HG02571 (cell line): ENCODE measurements at regions not wholly inside any gene's neighbourhood (a gene's known extent, or its start where the extent isn't known, plus 50 kb on each side); places are given as distances from the start of the nearest gene placed in this dataset.
"Not testable (repeated sequence)": the region's sequence is repeated elsewhere in the genome, so short reads cannot be mapped to it uniquely, and the experiment has no call there.

Source experiments
- ATAC-seq: cut with Tn5 transposase; IDR thresholded peaks from one replicate; pipeline ENCODE4 v1.9.1; 2021; ENCODE audit warnings: mild to moderate bottlenecking, moderate library complexity; ENCODE audit not compliant: unreplicated experiment

GRCh38 chr1:199804526-199804925, 223.0 kb upstream of the NR5A2 start:
- ATAC-seq = no peak

- ATAC-seq = no peak
Measured at GRCh38 chr1:199808110-199808870, 219.2 kb upstream of the NR5A2 start.

DNA sequence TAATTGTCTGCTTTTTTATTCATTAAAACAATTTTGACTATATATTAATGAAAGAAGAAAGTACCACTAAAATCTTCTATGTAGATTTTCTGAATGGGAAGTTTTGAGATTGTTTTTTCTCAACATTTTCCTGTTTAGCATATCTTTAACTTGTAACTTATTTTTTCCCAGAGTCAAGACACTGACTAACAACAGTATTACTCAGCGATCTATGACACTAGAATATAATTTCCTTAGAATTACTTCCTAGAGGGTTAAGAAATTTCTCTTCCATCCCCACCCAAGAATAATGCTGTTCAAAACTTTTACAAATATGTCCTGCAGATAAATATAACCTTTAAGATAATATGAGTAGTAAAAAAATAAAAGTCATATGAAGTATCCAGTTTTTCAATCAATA, 218.2 kb upstream of the NR5A2 start:
- ATAC-seq = no peak

DNA sequence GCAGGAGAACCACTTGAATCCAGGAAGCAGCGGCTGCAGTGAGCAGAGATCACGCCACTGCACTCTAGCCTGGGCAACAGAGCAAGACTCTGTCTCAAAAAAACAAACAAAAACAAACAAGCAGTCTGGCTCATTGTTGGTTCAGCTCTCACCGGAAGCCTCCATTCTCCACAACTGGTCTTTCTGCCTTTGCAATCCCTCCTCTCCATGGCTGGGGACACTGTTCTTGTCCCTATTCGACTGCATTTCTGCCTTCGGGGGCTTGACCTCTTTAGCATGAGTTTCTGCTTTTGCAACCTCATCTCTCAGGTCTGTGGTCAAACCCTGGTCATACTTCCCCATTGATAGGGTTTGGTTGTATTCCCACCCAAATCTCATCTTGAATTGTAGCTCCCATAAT, 216.3 kb upstream of the NR5A2 start:
- no peak for ATAC-seq

DNA sequence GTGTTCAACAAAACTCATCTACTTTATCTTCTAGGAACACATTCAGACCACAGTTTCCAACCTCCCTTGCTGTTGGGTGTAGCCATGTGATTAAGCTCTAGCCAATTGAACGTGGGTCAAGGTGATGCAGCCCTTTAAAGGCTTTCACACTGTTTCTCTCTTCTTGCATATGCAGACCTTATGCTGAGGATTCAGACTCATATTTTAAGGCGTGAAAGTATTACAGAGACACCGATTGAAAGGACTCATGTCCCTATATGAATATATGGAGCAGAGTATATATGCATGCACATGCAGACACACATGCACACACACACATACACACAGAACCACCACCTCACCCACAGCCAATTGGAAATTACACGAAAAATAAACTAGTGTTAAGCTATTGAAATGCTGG, 214.3 kb upstream of the NR5A2 start:
- no peak for ATAC-seq

DNA sequence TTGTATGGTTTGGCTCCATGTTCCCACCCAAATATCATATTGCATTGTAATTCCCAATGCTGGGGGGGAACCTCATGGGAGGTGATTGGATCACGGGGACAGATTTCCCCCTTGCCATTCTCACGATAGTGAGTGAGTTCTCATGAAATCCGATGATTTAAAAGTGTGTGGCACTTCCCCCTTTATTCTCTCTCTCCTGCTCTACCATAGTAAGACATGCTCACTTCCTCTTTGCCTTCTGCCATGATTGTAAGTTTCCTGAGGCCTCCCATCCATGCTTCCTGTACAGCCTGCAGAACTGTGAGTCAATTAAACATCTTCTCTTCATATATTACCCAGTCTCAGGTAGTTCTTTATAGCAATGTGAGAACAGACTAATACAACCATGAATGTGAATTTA, 211.6 kb upstream of the NR5A2 start:
- no peak for ATAC-seq

DNA sequence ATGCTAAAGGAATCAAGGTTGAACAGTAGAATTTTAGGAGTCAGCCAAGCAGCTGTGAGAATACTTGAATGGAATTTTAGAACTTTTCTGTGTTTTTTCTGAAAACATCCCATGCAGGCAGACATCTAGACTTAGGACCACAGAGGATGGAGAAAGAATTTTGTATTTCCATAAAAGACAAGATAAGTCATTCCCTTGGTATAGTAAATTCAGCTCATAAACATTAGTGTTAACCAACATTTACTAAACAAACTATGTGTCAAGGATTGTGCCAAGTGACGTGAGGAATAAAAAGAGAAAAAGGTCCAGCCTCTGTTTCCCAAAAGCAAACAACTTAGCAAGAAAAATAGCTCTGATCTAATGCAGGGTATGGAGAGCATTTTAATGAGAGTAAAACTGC, 210.2 kb upstream of the NR5A2 start:
- no peak for ATAC-seq

DNA sequence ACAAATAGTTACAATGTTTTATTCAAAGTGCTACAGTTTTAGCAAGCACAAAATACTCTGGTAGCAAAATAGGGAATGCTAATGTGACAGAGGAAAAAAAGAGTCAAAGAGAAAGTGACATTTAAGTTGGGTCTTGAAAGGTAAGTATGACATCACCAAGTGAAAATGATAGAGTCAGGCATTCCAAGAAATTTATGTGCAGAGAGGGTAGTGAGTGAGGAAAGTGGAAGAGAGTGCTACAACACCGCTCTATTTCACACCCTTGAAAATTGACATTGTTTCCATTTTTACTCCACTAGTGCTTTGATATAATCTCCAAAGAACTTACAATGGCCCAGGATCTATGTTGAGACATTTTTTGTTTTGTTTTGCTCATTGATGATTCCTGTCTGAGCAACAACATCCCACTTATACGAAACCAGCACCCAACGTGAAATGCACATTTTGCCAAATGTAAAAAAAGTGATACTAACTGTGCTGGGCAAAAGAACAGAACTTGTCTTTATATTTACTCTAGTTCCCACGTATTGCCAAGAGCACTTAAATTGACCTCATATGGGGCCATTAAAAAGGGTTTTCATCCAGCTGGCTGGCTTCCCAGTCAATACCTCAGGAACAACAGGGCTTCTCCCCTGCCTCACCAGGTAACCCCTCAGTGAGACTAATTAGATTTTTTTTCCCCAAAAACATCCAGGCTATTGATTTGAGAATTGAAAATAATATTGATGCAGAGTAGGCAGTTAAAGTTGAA, 206.3 kb upstream of the NR5A2 start:
- ATAC-seq = no peak

DNA sequence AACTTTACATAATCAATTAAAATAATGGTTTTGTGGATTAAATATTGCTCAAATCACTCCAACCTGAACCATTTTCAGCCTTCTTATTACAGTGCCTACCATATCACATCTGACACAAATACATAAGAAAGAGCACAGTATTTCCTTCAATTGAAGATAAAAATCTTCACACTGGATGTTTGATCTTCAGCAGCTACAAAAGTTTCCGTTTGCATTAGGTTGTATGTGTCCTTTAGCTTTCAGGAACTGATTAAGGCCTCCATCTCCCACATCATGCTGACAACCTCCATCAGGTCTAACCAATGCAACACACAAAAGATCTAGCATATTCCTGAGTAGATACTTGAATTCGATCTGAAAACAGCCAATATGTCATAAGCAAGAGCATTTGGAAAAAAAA, 195.1 kb upstream of the NR5A2 start:
- no peak for ATAC-seq

- no peak for ATAC-seq
Measured at GRCh38 chr1:199834711-199835110, 192.8 kb upstream of the NR5A2 start.

DNA sequence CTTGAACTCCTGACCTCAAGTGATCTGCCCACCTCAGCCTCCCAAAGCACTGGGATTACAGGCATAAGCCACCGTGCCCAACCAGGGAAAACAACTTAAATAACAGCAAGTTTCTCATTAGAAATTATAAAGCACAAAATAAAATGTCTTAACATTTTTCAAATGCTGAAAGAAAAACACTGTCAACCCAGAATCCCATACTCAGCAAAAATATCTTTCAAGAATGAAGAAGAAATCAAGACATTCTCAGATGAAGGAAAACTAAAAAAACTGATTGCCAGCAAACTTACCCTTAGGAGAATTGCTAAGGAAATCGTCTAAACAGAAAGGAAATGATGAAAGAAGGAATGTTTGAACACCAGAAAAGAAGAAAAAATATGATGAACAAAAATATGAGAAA, 191.1 kb upstream of the NR5A2 start:
- ATAC-seq = no peak

GRCh38 chr1:199837321-199837720, 190.2 kb upstream of the NR5A2 start:
- no peak for ATAC-seq

- not testable (repeated sequence) for ATAC-seq
Measured at GRCh38 chr1:199839608-199840007, 187.9 kb upstream of the NR5A2 start.

DNA sequence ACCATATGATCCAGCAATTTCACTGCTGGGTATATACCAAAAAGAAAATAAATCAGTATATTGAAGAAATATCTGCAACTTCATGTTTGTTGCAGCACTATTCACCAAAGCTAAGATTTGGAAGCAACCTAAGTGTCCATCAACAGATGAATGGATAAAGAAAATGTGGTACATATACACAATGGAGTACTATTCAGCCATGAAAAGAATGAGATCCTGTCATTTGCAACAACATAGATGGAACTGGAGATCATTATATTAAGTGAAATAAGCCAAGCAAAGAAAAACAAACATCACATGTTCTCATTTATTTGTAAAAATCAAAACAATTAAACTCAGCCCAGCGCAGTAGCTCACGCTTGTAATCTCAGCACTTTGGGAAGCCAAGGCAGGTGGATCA, 184.4 kb upstream of the NR5A2 start:
- not testable (repeated sequence) for ATAC-seq

DNA sequence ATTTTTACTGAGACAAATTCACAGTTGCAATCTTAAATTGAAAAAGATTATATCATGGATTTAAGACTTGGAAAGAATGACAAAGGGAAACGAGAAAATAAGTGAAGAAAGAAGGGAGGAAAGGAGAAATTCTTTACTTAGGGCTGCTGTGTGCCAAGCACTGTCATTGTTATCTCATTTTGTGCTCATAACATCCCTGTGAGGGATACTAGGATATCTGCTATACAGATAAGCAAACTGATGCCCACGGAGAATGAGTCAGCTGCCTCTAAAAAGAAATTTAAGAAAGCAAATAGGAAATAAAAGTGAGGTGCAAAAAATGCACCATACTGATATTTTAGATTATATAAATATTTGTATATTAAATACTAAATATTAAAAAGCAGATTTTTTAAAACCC, 183.6 kb upstream of the NR5A2 start:
- no peak for ATAC-seq

GRCh38 chr1:199847021-199847420, 180.5 kb upstream of the NR5A2 start:
- ATAC-seq = no peak

GRCh38 chr1:199851439-199852140, 175.9 kb upstream of the NR5A2 start:
- ATAC-seq = no peak

- no peak for ATAC-seq
Measured at GRCh38 chr1:199854686-199855321, 172.7 kb upstream of the NR5A2 start.

DNA sequence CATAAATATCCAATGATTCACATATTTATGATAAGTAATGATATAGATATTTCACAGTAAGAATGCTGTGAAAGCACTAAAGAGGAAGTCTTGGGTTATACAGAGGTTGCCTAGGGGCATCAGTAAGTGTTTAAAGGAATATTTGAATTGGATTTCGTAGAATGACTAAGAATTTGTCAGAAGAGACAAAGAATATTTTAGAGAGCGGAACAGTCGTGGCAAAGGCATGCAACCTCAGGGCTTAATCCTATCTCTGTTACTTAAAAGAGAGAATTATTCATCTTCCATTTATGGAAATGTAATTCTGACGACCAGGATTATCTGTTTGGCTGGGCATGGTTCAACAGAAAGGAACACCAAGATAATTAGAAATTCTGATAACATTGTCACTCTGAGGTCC, 171.9 kb upstream of the NR5A2 start:
- ATAC-seq = no peak

- ATAC-seq = no peak
Measured at GRCh38 chr1:199856216-199856780, 171.2 kb upstream of the NR5A2 start.

GRCh38 chr1:199857108-199857507, 170.4 kb upstream of the NR5A2 start:
- ATAC-seq = no peak
